PFSK-1 (cell line): ENCODE measurements at regions not wholly inside any gene's neighbourhood (a gene's known extent, or its start where the extent isn't known, plus 50 kb on each side); places are given as distances from the start of the nearest gene placed in this dataset.

Experiments
- POLR2AphosphoS5 ChIP-seq: IDR thresholded peaks from 2 replicates; pipeline ENCODE4 v1.6.1; 2012; ENCODE audit warnings: low read depth, mild to moderate bottlenecking, control low read depth, low read length, moderate library complexity
- TAF1 ChIP-seq: IDR thresholded peaks from 2 replicates; pipeline ENCODE4 v1.6.1; 2012; ENCODE audit warnings: low read length, control low read depth, borderline replicate concordance; ENCODE audit not compliant: insufficient read depth

- TF ChIP-seq POLR2AphosphoS5 (no peak), TAF1 (no peak)
These were observed 64.6 kb upstream of the COL13A1 start for GRCh38 chr10:69736886-69737641.
